ENCODE measurements at regions not wholly inside any gene's neighbourhood (a gene's known extent, or its start where the extent isn't known, plus 50 kb on each side); places are given as distances from the start of the nearest gene placed in this dataset.

DNA sequence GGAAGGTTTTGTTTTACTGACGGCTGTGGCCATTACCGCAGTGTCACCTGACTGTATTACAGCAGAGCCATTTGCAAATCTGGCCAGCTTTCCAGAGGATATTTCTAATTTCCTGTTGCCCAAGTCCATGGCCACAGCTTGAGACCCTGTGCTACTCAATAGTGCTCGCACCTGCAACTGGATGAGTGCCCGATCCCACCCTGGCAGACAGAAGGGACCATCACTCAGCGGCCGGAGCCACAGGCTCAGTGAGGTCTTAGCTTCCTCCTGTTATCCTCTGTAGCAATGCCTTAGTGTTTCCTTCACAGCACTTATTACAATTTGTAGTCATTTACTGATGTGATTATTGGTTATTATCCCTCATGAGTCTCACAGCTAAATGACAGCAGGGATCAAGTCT is 184.8 kb downstream of the LRRN1 start:
- no peak for TF ChIP-seq SMC3 (IDR thresholded peaks at IDR 0.05; ENCODE audit: low read depth, low read length)
- no peak for TF ChIP-seq POLR2A (IDR thresholded peaks at IDR 0.05; ENCODE audit: low read depth, low read length)
- TF ChIP-seq, protein P1, sequence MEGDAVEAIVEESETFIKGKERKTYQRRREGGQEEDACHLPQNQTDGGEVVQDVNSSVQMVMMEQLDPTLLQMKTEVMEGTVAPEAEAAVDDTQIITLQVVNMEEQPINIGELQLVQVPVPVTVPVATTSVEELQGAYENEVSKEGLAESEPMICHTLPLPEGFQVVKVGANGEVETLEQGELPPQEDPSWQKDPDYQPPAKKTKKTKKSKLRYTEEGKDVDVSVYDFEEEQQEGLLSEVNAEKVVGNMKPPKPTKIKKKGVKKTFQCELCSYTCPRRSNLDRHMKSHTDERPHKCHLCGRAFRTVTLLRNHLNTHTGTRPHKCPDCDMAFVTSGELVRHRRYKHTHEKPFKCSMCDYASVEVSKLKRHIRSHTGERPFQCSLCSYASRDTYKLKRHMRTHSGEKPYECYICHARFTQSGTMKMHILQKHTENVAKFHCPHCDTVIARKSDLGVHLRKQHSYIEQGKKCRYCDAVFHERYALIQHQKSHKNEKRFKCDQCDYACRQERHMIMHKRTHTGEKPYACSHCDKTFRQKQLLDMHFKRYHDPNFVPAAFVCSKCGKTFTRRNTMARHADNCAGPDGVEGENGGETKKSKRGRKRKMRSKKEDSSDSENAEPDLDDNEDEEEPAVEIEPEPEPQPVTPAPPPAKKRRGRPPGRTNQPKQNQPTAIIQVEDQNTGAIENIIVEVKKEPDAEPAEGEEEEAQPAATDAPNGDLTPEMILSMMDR (conservative IDR thresholded peaks at IDR 0.05; ENCODE audit: low read depth, low read length), result no peak
- TF ChIP-seq MAFK (IDR thresholded peaks at IDR 0.05; ENCODE audit: low read depth, low read length), result no peak
- TF ChIP-seq RCOR1 (IDR thresholded peaks at IDR 0.05; ENCODE audit: insufficient replicate concordance, low read length), result no peak
- no peak for TF ChIP-seq CEBPB (IDR thresholded peaks at IDR 0.05; ENCODE audit: low read depth, low read length)
- TF ChIP-seq BHLHE40 (IDR thresholded peaks at IDR 0.05; ENCODE audit: low read depth, low read length), result no peak
- no peak for TF ChIP-seq RAD21 (IDR thresholded peaks at IDR 0.05; ENCODE audit: low read length)
- TF ChIP-seq MXI1 (IDR thresholded peaks at IDR 0.05; ENCODE audit: borderline replicate concordance, low read depth, low read length), result no peak
- TF ChIP-seq, protein P2, sequence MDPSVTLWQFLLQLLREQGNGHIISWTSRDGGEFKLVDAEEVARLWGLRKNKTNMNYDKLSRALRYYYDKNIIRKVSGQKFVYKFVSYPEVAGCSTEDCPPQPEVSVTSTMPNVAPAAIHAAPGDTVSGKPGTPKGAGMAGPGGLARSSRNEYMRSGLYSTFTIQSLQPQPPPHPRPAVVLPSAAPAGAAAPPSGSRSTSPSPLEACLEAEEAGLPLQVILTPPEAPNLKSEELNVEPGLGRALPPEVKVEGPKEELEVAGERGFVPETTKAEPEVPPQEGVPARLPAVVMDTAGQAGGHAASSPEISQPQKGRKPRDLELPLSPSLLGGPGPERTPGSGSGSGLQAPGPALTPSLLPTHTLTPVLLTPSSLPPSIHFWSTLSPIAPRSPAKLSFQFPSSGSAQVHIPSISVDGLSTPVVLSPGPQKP (IDR thresholded peaks at IDR 0.05; ENCODE audit: borderline replicate concordance, low read depth, low read length), result no peak
- TF ChIP-seq RFX5 (IDR thresholded peaks at IDR 0.05; ENCODE audit: low read depth, low read length), result no peak
- TF ChIP-seq, protein P3, sequence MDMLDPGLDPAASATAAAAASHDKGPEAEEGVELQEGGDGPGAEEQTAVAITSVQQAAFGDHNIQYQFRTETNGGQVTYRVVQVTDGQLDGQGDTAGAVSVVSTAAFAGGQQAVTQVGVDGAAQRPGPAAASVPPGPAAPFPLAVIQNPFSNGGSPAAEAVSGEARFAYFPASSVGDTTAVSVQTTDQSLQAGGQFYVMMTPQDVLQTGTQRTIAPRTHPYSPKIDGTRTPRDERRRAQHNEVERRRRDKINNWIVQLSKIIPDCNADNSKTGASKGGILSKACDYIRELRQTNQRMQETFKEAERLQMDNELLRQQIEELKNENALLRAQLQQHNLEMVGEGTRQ (IDR thresholded peaks at IDR 0.05; ENCODE audit: low read depth, low read length), result no peak
- no peak for TF ChIP-seq MAZ (IDR thresholded peaks at IDR 0.05; ENCODE audit: borderline replicate concordance, low read depth, low read length)
- TF ChIP-seq NFE2L2 (IDR thresholded peaks at IDR 0.05; ENCODE audit: low read depth, low read length), result no peak

Data from IMR-90 (cell line).